Sigmoid colon (tissue), 6 donors: ENCODE measurements at regions not wholly inside any gene's neighbourhood (a gene's known extent, or its start where the extent isn't known, plus 50 kb on each side); places are given as distances from the start of the nearest gene placed in this dataset.

Experiments used
- DNase-seq: peaks from one replicate; pipeline ENCODE4 v3.0.0-alpha.2; 2019
- H3K27ac ChIP-seq, 4 donors: fragments of 200-600 bp; sonication (generic); one replicate each; pipeline ENCODE4 v1.5.1; 2016 to 2019; ENCODE audit warnings: mild to moderate bottlenecking in 1 of 4
- H3K27me3 ChIP-seq, 3 donors: fragments of 200-600 bp; sonication (generic); one replicate each; pipeline ENCODE4 v1.5.1; 2019; ENCODE audit warnings: mild to moderate bottlenecking in 1 of 3
- H3K36me3 ChIP-seq, 4 donors: fragments of 200-600 bp; sonication (generic); one replicate each; pipeline ENCODE4 v1.5.1; 2016 to 2019
- H3K4me1 ChIP-seq, 4 donors: fragments of 200-600 bp; sonication (generic); one replicate each; pipeline ENCODE4 v1.5.1; 2017 to 2019
- H3K4me3 ChIP-seq, 4 donors: fragments of 200-600 bp; sonication (generic); one replicate each; pipeline ENCODE4 v1.5.1; 2017 to 2019; ENCODE audit warnings: mild to moderate bottlenecking in 2 of 4, moderate library complexity in 1 of 4
- H3K9me3 ChIP-seq, 4 donors: fragments of 200-600 bp in 3 of 4; sonication (generic) in 3 of 4; one replicate each; pipeline versions ENCODE4 v1.5.1 to v1.6.1; 2013 to 2019
- CTCF ChIP-seq, 4 experiments: fragments of 450-650 bp in 3 of 4; fragments of 200-600 bp in 1 of 4; IDR thresholded peaks; one replicate each; pipeline ENCODE4 v1.5.1; 2016 to 2019; ENCODE audit warnings: antibody characterized with exemption in 4 of 4, mild to moderate bottlenecking in 3 of 4, moderate library complexity in 2 of 4
- EP300 ChIP-seq, 4 donors: sonication (generic); formaldehyde crosslinking; IDR thresholded peaks; one replicate each; pipeline ENCODE4 v1.6.1; 2017; ENCODE audit warnings: antibody characterized with exemption in 4 of 4
- POLR2A ChIP-seq, 2 donors: fragments of 450-650 bp; IDR thresholded peaks; one replicate each; pipeline ENCODE4 v1.6.1; 2016; ENCODE audit warnings: antibody characterized with exemption in 2 of 2, mild to moderate bottlenecking in 2 of 2, moderate library complexity in 2 of 2
- POLR2AphosphoS5 ChIP-seq, 4 donors: sonication (generic); formaldehyde crosslinking; IDR thresholded peaks; one replicate each; pipeline ENCODE4 v1.6.1; 2017; ENCODE audit warnings: antibody characterized with exemption in 4 of 4
- WGBS, 2 donors: extraction: QIAGEN DNeasy Blood & Tissue Kit; methylation state at CpG; one replicate each; pipeline ENCODE4 v1.1.7; 2013; 5-methylcytosine and 5-hydroxymethylcytosine counted together
- intact Hi-C: fragments of 100-400 bp; cut with DNase I; formaldehyde crosslinking; loops from one replicate; pipeline ENCODE4 v1.15.1; 2023
- donor health status: healthy with polysubstance abuse.
- donor health status: healthy.

DNA sequence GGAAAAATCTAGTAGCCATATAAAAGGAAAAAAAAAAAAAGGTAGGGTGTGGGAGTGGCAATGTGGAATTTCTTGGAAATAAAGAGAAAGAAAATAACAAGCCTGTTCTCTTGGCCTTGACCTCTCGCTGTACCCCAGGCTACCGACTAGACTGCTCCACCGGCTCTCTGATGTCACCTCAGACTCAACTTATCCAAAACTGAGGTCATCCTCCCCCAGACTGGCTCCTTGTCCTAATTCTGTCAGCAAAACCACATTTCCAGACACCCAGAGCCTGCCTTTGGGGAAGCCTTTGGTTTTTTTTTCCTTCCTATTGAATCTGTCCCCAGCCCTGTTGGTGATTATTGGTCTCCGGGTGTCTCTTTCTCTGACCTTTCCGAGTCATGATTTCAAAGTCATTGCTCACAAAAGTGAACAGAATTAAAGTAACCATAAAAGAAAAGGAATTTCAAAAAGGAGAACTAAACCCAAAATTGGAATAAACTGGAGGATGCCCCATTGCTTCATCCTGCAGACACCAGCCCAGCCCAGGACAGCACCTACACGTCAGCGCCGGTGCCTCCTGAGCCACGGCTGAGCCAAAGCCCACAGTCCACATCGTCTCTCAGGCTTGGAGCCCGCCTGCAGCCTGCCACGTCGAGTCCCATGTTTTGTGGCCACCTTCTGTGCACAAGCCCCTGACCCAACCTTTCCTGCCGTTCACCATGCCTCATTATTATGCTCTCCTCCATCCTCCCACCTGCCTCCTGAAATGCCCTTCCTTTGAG lies 170.7 kb downstream of the MYLK4 start:
- DNase-seq = no peak
- intact Hi-C loops = no loop called here
- H3K27ac ChIP-seq = no peak overlapping the region

GRCh38 chr6:2579241-2579761 lies 171.4 kb downstream of the MYLK4 start:
- Histone ChIP-seq H3K4me3 (no peak overlapping the region), H3K27me3 (no peaks in the 10 kb centered on the region), H3K36me3 (no peaks in the 10 kb centered on the region), H3K27ac (no peak overlapping the region), H3K9me3 (no peaks in the 10 kb centered on the region), H3K4me1 (no peaks in the 10 kb centered on the region)
- intact Hi-C loops = no loop called here
- 78 to 79% methylated on average over 16 of the region's 16 CpGs for WGBS, 2 donors
- DNase-seq = no peak
- TF ChIP-seq CTCF (IDR thresholded peaks at IDR 0.05) (no peak), POLR2AphosphoS5 (IDR thresholded peaks at IDR 0.05) (no peak), POLR2A (IDR thresholded peaks at IDR 0.05) (no peak), EP300 (IDR thresholded peaks at IDR 0.05) (no peak)

More for the DNA sequence above, 170.7 kb downstream of the MYLK4 start:
- Histone ChIP-seq H3K36me3 (no peaks in the 10 kb centered on the region), H3K4me1 (no peaks in the 10 kb centered on the region), H3K27me3 (no peaks in the 10 kb centered on the region), H3K4me3 (no peak overlapping the region), H3K9me3 (peaks cover 0 to 4% (median 0%) of the 10 kb centered on the region in 4 donors)
- TF ChIP-seq POLR2A (IDR thresholded peaks at IDR 0.05) (no peak), CTCF (IDR thresholded peaks at IDR 0.05) (no peak), EP300 (IDR thresholded peaks at IDR 0.05) (no peak), POLR2AphosphoS5 (IDR thresholded peaks at IDR 0.05) (no peak)
- WGBS, 2 donors = 87 to 93% methylated on average over 14 of the region's 14 CpGs

GRCh38 chr6:2578767-2579166 lies 172.0 kb downstream of the MYLK4 start:
- intact Hi-C loops = no loop called here
- no peak overlapping the region for H3K27ac ChIP-seq
- TF ChIP-seq EP300 (IDR thresholded peaks at IDR 0.05) (no peak), POLR2A (IDR thresholded peaks at IDR 0.05) (no peak), POLR2AphosphoS5 (IDR thresholded peaks at IDR 0.05) (no peak), CTCF (IDR thresholded peaks at IDR 0.05) (no peak)
- no peaks in the 10 kb centered on the region for H3K9me3 ChIP-seq
- no peak for DNase-seq
- H3K4me1 ChIP-seq = no peaks in the 10 kb centered on the region
- no peaks in the 10 kb centered on the region for H3K27me3 ChIP-seq
- 77 to 78% methylated on average over 2 of the region's 2 CpGs for WGBS, 2 donors
- H3K36me3 ChIP-seq = no peaks in the 10 kb centered on the region
- H3K4me3 ChIP-seq = no peak overlapping the region

- H3K27me3 ChIP-seq = no peaks in the 10 kb centered on the region
- H3K4me1 ChIP-seq = no peaks in the 10 kb centered on the region
- intact Hi-C loops = no loop called here
- H3K9me3 ChIP-seq = no peaks in the 10 kb centered on the region
- 77 to 87% methylated on average over 3 of the region's 3 CpGs for WGBS, 2 donors
- no peaks in the 10 kb centered on the region for H3K36me3 ChIP-seq
- no peak for DNase-seq
- TF ChIP-seq CTCF (IDR thresholded peaks at IDR 0.05) = no peak
- no peak for TF ChIP-seq EP300 (IDR thresholded peaks at IDR 0.05)
- no peak for TF ChIP-seq POLR2AphosphoS5 (IDR thresholded peaks at IDR 0.05)
- no peak for TF ChIP-seq POLR2A (IDR thresholded peaks at IDR 0.05)
- H3K4me3 ChIP-seq = no peak overlapping the region
- no peak overlapping the region for H3K27ac ChIP-seq
These were observed 174.2 kb downstream of the MYLK4 start for GRCh38 chr6:2576499-2576898.
